RWPE1 (cell line): ENCODE measurements at regions not wholly inside any gene's neighbourhood (a gene's known extent, or its start where the extent isn't known, plus 50 kb on each side); places are given as distances from the start of the nearest gene placed in this dataset.

Source experiments
- CTCF ChIA-PET: fragments of 350-600 bp; sonication (Branson Sonifier 250); formaldehyde crosslinking; extraction: SDS; loops from one replicate; lab custom pipeline; 2021; lab: Yijun Ruan, JAX
- POLR2A ChIA-PET: fragments of 400-600 bp; formaldehyde crosslinking; extraction: SDS; loops from one replicate; lab custom pipeline; 2020; ENCODE audit warnings: antibody characterized with exemption; ENCODE audit not compliant: low non-redundant PET; lab: Yijun Ruan, JAX
- DNase-seq: peaks from one replicate; pipeline ENCODE4 v3.0.0; 2012; ENCODE audit warnings: low spot score
- H3K27ac ChIP-seq: fragments of 450-650 bp; 2 replicates; pipeline ENCODE4 v1.5.1; 2017
- TF ChIP-seq, protein P1 (sequence below): fragments of 450-650 bp; conservative IDR thresholded peaks from 2 replicates; pipeline ENCODE4 v1.5.1; 2017; ENCODE audit warnings: low read depth, mild to moderate bottlenecking

DNA sequence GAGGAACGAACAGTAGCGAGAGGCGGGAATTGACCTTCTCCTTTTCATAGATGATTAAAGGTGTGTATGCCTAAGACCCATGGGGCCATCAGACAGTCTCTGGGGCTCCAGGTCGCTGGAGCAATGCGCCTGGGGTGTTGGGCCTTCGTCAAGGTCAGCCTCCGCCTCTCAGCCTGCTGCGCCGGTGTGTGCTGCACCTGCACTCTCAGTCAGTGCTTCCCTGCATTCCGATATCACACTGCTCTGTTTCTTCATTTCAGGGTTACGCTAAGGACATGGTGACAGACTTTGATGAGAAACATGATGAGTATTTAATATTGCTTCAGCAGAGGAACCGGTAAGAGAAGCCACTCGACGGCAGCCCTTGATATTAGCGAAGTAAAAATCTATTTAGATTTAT lies 68.2 kb downstream of the KATNIP start:
- ChIA-PET POLR2A (no interaction called here), CTCF (no interaction called here)
- H3K27ac ChIP-seq: no peak overlapping the region
- TF ChIP-seq, protein P1, sequence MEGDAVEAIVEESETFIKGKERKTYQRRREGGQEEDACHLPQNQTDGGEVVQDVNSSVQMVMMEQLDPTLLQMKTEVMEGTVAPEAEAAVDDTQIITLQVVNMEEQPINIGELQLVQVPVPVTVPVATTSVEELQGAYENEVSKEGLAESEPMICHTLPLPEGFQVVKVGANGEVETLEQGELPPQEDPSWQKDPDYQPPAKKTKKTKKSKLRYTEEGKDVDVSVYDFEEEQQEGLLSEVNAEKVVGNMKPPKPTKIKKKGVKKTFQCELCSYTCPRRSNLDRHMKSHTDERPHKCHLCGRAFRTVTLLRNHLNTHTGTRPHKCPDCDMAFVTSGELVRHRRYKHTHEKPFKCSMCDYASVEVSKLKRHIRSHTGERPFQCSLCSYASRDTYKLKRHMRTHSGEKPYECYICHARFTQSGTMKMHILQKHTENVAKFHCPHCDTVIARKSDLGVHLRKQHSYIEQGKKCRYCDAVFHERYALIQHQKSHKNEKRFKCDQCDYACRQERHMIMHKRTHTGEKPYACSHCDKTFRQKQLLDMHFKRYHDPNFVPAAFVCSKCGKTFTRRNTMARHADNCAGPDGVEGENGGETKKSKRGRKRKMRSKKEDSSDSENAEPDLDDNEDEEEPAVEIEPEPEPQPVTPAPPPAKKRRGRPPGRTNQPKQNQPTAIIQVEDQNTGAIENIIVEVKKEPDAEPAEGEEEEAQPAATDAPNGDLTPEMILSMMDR: no peak
- no peak for DNase-seq

DNA sequence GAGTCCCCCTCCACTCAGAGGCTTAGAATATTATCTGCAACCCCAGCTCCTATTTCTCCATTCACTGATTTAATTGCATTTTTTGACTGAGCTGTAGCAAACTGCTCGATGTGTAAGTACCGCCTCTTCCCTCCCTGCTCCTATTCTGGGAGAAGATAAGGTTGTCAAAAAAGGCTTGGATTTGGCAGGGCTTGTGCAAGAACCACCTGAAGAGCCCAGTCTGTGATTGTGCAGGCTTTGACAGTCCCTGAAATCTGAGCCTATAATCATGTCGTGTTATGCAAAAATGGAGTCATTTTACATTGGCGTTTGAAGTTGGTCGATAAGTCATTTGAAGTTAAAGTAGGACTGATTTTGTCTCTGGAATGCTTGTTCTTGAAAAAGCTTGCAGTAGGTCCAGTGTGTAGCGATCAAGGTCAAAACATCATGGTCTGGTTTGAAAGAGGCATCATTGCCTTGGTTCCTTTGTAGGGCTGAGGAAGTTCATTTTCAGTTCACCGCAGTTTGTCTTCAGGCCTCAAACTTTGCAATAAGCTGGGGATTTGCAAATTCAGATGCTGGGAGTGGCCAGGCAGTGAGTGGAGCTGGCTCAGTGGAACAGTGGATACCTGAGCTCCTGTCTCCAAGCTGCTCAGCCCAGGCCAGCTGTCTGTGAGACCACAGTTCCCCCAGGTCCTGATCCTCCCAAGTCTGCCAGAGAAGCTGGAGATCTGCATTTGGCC lies 68.8 kb downstream of the KATNIP start:
- ChIA-PET CTCF (no interaction called here), POLR2A (no interaction called here)
- TF ChIP-seq, protein P1: no peak
- H3K27ac ChIP-seq: no peak overlapping the region
- DNase-seq: no peak

DNA sequence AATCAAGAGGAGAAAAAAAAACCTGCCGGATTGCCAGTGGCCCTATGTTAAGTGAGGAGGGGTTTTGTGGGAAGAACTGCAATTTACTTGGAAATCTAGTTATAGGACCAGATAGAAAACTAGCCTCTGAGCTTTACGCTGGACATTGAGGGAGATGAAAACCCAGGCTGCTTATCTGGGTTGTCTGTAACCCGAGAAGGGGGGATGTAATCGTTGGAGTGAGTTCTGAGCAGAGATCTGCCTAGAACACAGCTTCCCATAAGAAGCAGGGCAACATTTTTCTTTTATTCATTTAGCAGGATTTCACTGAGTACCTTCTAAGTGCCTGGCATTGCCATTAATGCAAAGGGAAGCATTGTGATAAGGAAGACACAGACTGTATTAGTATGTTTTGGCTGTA lies 70.6 kb downstream of the KATNIP start:
- ChIA-PET CTCF (no interaction called here), POLR2A (no interaction called here)
- H3K27ac ChIP-seq: no peak overlapping the region
- DNase-seq: no peak
- TF ChIP-seq, protein P1: no peak

- DNase-seq: no peak
- no peak overlapping the region for H3K27ac ChIP-seq
- TF ChIP-seq, protein P1: no peak
- POLR2A ChIA-PET: no interaction called here
- CTCF ChIA-PET: no interaction called here
Observed at GRCh38 chr16:27624154-27625049, 74.5 kb downstream of the KATNIP start.

DNA sequence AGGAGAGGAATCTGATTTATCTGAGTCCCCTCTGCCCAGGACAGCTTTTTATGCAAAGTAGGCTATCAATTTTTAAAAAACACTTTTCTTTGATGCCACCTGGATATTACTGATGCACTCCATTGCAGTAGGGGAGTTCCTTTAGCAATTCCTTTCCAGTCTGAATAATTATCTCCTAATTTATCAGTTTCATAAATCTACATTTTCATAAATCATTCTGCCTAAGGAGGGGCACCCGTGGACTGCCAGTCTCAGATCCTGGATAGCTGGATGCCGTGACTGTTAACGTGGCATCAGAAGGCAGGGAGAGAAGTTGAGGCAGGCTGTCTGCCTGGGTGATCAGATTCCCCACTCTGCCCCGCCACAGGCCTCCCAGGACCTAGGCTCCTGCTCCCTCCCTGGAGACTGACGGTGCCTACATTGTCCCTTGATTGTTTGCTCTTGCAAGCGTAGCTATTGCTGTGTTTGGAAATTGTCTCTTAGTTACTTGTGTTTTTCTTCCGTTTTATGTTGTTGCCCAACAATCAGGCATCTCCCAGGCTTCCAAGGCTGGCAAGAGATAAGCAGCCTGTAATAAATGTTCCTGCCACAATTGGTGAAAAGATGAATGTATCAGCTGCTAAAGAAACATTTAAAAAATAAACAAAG lies 75.2 kb downstream of the KATNIP start:
- CTCF ChIA-PET: no interaction called here

GRCh38 chr16:27627136-27627535 lies 77.2 kb downstream of the KATNIP start:
- CTCF ChIA-PET: no interaction called here
- TF ChIP-seq, protein P1: no peak

More for the DNA sequence above, 75.2 kb downstream of the KATNIP start:
- H3K27ac ChIP-seq: no peak overlapping the region
- POLR2A ChIA-PET: no interaction called here
- TF ChIP-seq, protein P1: no peak
- no peak for DNase-seq

More at GRCh38 chr16:27627136-27627535, 77.2 kb downstream of the KATNIP start:
- POLR2A ChIA-PET: no interaction called here
- no peak for DNase-seq
- no peak overlapping the region for H3K27ac ChIP-seq
